Spinal cord (tissue), 9 donors: ENCODE measurements at regions not wholly inside any gene's neighbourhood (a gene's known extent, or its start where the extent isn't known, plus 50 kb on each side); places are given as distances from the start of the nearest gene placed in this dataset.
"Not testable (repeated sequence)": the region's sequence is repeated elsewhere in the genome, so short reads cannot be mapped to it uniquely, and the experiment has no call there.

Experiments used
- DNase-seq, 6 donors: peaks; one replicate each; pipeline versions ENCODE4 v3.0.0 to v3.0.0-alpha.2; 2013 to 2015; ENCODE audit warnings: low spot score in 6 of 6, low read depth in 4 of 6
- H3K27ac ChIP-seq: one replicate; pipeline ENCODE4 v1.5.1; 2013; ENCODE audit warnings: low read depth, low read length, control low read depth
- H3K27me3 ChIP-seq: one replicate; pipeline ENCODE4 v1.6.1; 2013; ENCODE audit warnings: low read length; ENCODE audit not compliant: control insufficient read depth, insufficient read depth
- H3K36me3 ChIP-seq: one replicate; pipeline ENCODE4 v1.6.1; 2013; ENCODE audit warnings: low read length; ENCODE audit not compliant: control insufficient read depth, insufficient read depth
- H3K4me1 ChIP-seq: one replicate; pipeline ENCODE4 v1.6.1; 2013; ENCODE audit warnings: low read length; ENCODE audit not compliant: control insufficient read depth, insufficient read depth
- H3K4me3 ChIP-seq: one replicate; pipeline ENCODE4 v1.5.1; 2013; ENCODE audit warnings: low read depth, low read length, control low read depth
- H3K9me3 ChIP-seq: one replicate; pipeline ENCODE4 v1.6.1; 2013; ENCODE audit warnings: low read length; ENCODE audit not compliant: control insufficient read depth, insufficient read depth
- WGBS: methylation state at CpG from one replicate; pipeline ENCODE4 v1.1.5; 2013; ENCODE audit warnings: missing lambda C conversion rate; ENCODE audit not compliant: insufficient coverage; 5-methylcytosine and 5-hydroxymethylcytosine counted together
- donor health status: healthy.

DNA sequence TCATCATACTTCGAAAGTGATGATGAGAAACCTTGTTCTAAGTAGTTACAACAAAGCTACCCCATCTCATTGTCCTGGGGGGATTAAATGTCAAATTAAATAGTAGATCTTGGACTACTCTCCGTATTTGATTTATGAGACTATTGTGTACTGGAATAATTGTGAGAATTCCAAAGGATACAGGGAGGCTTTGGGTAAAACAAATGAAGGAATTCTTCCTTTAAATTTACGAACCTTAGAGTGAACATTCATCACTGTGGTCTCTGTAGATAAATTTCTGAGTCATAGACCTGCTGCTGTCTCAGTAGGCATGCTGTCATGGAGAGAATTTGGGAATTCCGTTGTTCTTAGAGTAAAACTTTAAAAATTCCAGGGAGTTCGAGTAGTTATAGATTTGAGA lies 836.2 kb downstream of the DNAH5 start:
- no peaks in the 10 kb centered on the region for H3K36me3 ChIP-seq
- H3K4me3 ChIP-seq = no peak overlapping the region
- DNase-seq = no peak
- no peaks in the 10 kb centered on the region for H3K4me1 ChIP-seq
- H3K27ac ChIP-seq = no peak overlapping the region
- no CpG with 5 or more reads among the region's 5 CpGs for WGBS
- H3K27me3 ChIP-seq = no peaks in the 10 kb centered on the region
- no peaks in the 10 kb centered on the region for H3K9me3 ChIP-seq

DNA sequence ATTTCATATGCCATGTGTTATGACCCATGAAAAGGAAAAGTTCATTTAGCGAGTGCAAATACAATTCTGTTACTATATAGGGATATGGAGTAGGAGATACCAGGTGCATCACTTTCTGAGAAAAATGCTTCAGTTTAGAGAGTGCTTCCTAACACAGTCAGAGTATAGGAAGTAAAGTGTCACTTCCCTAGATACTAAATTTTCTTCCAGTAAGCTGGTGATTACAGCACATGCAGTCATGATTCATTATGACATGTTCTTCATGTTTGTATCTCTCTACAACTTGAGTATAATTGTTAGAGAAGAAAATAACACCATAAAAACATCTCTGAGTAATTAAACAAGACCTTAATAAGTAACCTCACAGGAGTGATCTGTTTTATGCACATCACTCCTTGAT lies 837.0 kb downstream of the DNAH5 start:
- Histone ChIP-seq H3K36me3 (no peaks in the 10 kb centered on the region), H3K27ac (no peak overlapping the region), H3K4me3 (no peak overlapping the region), H3K9me3 (no peaks in the 10 kb centered on the region), H3K4me1 (no peaks in the 10 kb centered on the region), H3K27me3 (no peaks in the 10 kb centered on the region)
- DNase-seq = no peak
- WGBS = 80% methylated on average over 1 of the region's 1 CpG

DNA sequence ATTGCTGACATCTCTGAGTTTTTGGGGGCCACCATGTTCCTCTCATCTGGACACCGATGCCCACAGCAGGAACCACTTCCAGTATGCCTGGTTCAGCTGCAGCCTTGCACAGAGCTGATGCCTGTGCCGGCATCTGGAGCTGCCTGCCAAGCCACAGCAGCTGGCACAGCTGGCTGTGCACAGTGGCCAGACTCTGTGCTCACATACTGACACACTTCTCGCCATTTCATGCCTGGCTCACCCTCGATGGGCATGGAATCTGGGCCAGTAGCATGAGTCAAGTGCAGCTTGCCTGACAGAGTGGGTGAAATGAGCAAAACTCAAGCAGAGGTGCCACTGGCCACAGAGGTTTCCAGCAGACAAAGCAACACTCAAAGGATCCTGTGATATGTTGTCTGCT lies 863.4 kb downstream of the DNAH5 start:
- Histone ChIP-seq H3K27me3 (no peaks in the 10 kb centered on the region), H3K9me3 (no peaks in the 10 kb centered on the region), H3K27ac (no peak overlapping the region), H3K36me3 (no peaks in the 10 kb centered on the region), H3K4me1 (no peaks in the 10 kb centered on the region), H3K4me3 (no peak overlapping the region)
- WGBS = 78% methylated on average over 4 of the region's 4 CpGs
- DNase-seq = no peak

DNA sequence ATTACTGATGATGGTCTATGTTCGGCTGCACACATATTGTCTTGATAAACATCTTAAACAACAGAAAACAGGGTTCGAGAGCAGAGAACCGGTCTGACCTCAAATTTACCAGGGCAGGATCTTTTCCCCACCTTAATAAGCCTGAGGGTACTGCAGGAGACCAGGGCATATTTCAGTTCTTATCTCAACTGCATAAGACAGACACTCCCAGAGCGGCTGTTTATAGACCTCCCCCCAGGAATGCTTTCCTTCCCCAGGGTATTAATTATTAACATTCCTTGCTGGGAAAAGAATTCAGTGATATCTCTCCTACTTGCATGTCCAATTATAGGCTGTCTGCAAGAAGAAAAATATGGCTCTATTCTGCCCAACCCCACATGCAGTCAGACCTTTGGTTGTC lies 871.6 kb downstream of the DNAH5 start:
- H3K27me3 ChIP-seq, H3K9me3 ChIP-seq, H3K27ac ChIP-seq, H3K36me3 ChIP-seq, H3K4me3 ChIP-seq, DNase-seq, H3K4me1 ChIP-seq: not testable (repeated sequence)
- no CpG with 5 or more reads among the region's 4 CpGs for WGBS

DNA sequence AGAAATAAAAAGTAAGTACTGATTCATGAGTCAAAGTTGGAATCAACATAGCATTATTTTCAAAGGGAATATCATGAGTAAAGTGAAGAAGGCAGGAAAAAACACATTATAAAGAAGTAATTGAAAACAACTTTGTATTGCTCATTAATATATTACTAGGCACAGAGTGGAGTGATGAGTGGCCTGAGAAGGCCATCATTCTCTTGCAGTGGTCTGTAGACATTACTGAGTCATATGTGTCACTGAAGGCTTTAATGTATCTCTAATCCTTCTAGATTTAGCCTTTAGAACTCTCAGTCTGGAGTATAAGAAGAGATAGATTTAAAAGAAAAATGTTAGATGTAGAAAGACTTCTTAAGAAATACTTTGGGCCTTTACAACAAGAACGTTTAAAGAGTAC lies 881.4 kb downstream of the DNAH5 start:
- Histone ChIP-seq H3K9me3 (no peaks in the 10 kb centered on the region), H3K36me3 (no peaks in the 10 kb centered on the region), H3K27me3 (no peaks in the 10 kb centered on the region), H3K4me3 (no peak overlapping the region), H3K27ac (no peak overlapping the region), H3K4me1 (no peaks in the 10 kb centered on the region)
- WGBS = no CpG with 5 or more reads among the region's 1 CpG
- DNase-seq = no peak

GRCh38 chr5:13045897-13046551 lies 898.5 kb downstream of the DNAH5 start:
- no peak for DNase-seq
- H3K27ac ChIP-seq = no peak overlapping the region
- no peak overlapping the region for H3K4me3 ChIP-seq
- no peaks in the 10 kb centered on the region for H3K9me3 ChIP-seq
- no peaks in the 10 kb centered on the region for H3K4me1 ChIP-seq
- no CpG with 5 or more reads among the region's 3 CpGs for WGBS
- no peaks in the 10 kb centered on the region for H3K36me3 ChIP-seq
- no peaks in the 10 kb centered on the region for H3K27me3 ChIP-seq

- Histone ChIP-seq H3K4me1 (no peaks in the 10 kb centered on the region), H3K36me3 (no peaks in the 10 kb centered on the region), H3K27me3 (no peaks in the 10 kb centered on the region), H3K4me3 (no peak overlapping the region), H3K9me3 (no peaks in the 10 kb centered on the region), H3K27ac (no peak overlapping the region)
- no CpG with 5 or more reads among the region's 2 CpGs for WGBS
- no peak for DNase-seq
These were observed 910.4 kb downstream of the DNAH5 start for GRCh38 chr5:13034061-13034460.

DNA sequence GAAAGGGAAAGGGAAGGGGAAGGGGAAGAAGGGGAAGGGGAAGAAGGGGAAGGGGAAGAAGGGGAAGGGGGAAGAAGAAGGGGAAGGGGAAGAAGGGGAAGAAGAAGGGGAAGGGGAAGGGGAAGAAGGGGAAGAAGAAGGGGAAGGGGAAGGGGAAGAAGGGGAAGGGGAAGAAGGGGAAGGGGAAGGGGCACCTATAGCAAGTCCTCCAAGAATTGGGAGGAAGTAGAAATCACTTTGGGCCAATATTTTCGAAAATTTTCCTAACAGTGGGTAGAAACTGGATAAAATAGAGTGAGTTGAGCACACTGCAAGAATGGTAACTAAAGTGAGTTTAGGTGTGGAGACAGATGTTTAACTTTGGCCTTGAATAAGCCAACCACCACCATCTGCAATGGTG lies 915.3 kb downstream of the DNAH5 start:
- Histone ChIP-seq H3K36me3 (no peaks in the 10 kb centered on the region), H3K27me3 (no peaks in the 10 kb centered on the region), H3K4me1 (no peaks in the 10 kb centered on the region), H3K9me3 (no peaks in the 10 kb centered on the region), H3K4me3 (no peak overlapping the region), H3K27ac (no peak overlapping the region)
- 60% methylated on average over 1 of the region's 1 CpG for WGBS
- no peak for DNase-seq

- no peaks in the 10 kb centered on the region for H3K4me1 ChIP-seq
- DNase-seq = peak in 2 of 6 donors; percentile 2 to 59
- no peaks in the 10 kb centered on the region for H3K36me3 ChIP-seq
- H3K4me3 ChIP-seq = no peak overlapping the region
- 37% methylated on average over 2 of the region's 4 CpGs for WGBS
- no peaks in the 10 kb centered on the region for H3K9me3 ChIP-seq
- no peaks in the 10 kb centered on the region for H3K27me3 ChIP-seq
- H3K27ac ChIP-seq = no peak overlapping the region
These were observed 916.6 kb downstream of the DNAH5 start for GRCh38 chr5:13027874-13028273.

DNA sequence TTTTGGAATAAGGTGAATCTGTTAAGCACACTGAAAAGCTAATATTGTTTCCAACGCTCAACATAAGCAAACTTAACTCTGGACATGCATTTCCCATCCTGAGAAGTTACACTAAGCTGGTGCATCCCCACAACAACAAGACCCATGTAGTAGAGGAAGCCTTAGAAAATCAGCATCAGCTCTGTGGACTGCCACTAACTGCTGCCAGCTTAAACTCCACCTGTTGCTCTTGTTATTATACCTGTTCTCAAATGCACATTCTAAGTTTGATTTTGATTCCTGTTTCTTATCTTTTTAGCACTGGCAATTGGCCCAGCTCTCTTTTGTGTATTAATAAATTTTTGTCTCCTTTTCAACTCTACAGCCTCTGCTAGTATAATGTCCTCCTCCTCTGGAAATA lies 924.8 kb downstream of the DNAH5 start:
- WGBS = 100% methylated on average over 1 of the region's 1 CpG
- no peak for DNase-seq
- no peaks in the 10 kb centered on the region for H3K36me3 ChIP-seq
- no peaks in the 10 kb centered on the region for H3K9me3 ChIP-seq
- H3K4me3 ChIP-seq = no peak overlapping the region
- H3K27me3 ChIP-seq = no peaks in the 10 kb centered on the region
- H3K27ac ChIP-seq = no peak overlapping the region
- H3K4me1 ChIP-seq = no peaks in the 10 kb centered on the region
